ENCODE measurements at regions not wholly inside any gene's neighbourhood (a gene's known extent, or its start where the extent isn't known, plus 50 kb on each side); places are given as distances from the start of the nearest gene placed in this dataset.
"Not testable (repeated sequence)": the region's sequence is repeated elsewhere in the genome, so short reads cannot be mapped to it uniquely, and the experiment has no call there.

DNA sequence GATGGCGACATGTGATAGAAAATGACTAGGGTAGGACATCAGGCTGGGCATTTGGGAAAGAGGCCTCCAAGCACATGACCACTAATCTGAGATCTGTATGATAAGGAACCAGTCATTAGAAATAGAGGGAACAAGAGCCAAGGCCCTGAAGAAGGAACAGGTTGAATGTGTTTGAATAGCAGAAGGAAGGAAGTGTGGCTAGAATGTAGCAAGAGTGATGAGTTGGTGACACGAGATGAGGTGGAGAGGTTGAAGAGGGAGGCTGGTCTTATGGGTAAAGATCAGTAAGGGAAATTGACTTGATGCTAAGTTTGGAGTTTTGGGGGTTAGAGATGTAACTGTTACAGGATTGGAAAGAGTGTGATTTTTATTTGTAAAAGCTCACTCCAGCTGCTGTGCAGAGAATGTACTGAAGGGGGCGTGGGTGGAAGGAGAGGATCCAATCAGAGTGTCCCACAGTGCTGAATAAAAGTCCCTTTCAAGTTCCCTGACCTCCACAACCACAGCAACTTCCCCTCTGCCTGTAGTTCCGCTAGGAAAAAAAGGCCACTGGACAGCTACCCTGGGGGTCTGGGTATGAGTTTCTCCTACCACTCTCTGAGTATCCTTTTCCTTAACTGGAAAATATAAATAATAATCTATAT lies 295.0 kb downstream of the OMA1 start:
- peak; percentile 9 for DNase-seq (ENCODE audit: low read depth)

- no peak for DNase-seq (ENCODE audit: low read depth)
Observed at GRCh38 chr1:58250587-58250948, 296.0 kb downstream of the OMA1 start.

DNA sequence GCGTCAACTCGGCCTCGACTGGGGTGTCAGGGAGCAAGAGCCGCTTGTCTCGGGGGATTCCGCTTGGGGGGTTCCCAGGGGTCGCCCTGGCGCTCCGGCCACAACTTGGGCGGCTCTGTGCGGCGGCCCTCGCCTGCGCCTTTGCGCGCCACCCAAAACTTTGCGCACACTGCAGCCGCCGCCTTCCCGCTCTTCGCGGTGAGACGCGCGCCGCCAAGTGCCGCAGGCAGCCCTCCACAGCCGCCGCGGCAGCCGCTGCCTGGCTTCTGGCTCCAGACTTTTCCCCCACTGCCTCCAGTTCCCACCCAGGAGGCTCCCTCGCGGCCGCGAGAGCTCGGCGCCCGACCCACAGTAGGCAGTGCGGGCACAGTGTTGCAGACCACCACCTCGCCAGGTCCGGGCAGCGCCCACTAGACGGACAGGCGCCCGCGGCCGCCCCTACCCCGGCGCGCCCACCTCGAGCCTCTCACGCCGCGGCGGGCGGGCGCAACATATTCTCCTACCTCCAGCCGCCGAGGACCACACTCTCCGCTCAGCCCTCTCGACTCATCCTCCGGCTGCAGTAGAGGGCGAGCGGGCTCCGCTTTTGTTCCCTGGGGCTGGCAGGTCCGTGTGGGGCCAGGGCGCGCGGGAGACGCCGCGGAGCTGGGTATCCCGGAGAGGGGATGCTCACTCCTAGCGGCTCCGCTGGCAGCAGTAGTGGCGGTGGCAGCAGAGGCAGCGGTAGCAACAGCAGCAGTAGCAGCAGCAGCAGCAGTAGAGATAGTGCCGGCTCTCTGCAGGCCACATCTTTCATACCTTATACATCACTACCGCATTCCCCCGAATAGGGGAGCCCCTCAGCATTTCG lies 296.6 kb downstream of the OMA1 start:
- peak; percentile 45 for DNase-seq (ENCODE audit: low read depth)

- no peak for DNase-seq (ENCODE audit: low read depth)
Observed at GRCh38 chr1:58249388-58249736, 297.2 kb downstream of the OMA1 start.

DNA sequence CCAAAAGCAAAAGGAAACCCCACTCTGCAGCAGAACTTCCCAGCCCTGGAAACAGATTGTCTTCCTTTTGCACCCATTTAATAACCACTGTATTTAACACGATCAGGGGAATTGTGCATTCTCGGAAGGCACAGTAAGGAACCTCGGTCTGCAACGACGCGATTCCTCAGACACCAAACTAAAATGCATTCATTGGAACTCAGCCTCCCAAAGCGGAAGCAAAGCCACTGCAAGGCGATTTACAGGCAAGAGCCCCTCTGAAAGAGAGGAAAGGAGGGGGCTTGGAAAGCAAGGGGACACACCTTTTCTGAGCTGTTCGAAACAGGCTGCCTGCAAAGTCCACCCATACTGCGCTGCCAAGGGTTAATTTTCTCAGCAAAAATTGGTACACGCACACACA lies 297.7 kb downstream of the OMA1 start:
- no peak for DNase-seq (ENCODE audit: low read depth)

- no peak for DNase-seq (ENCODE audit: low read depth)
Observed at GRCh38 chr1:58248072-58248471, 298.5 kb downstream of the OMA1 start.

GRCh38 chr1:58246549-58246948 lies 300.0 kb downstream of the OMA1 start:
- DNase-seq (ENCODE audit: low read depth), result no peak

DNA sequence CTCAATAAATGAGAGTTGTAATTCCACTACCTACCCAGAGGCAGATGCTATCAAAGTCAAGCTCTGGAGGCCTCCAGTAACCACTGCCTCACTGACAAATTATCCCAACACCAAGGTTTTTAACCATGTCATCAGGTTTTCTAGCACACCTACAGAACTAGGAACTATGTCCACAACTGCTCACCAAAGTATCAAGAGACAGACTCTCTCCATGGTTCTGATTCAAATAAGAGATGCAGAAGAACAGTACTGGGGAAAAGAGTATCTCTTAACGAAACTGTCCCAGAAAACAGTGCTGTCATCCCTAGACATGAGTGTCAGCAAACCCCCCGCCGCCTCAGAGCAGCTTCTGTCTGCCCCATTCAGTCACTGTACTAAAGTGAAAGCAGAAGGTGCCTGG lies 301.7 kb downstream of the OMA1 start:
- DNase-seq (ENCODE audit: low read depth), result no peak

GRCh38 chr1:58238846-58239245 lies 307.7 kb downstream of the OMA1 start:
- no peak for DNase-seq (ENCODE audit: low read depth)

GRCh38 chr1:58233729-58234128 lies 312.8 kb downstream of the OMA1 start:
- no peak for DNase-seq (ENCODE audit: low read depth)

DNA sequence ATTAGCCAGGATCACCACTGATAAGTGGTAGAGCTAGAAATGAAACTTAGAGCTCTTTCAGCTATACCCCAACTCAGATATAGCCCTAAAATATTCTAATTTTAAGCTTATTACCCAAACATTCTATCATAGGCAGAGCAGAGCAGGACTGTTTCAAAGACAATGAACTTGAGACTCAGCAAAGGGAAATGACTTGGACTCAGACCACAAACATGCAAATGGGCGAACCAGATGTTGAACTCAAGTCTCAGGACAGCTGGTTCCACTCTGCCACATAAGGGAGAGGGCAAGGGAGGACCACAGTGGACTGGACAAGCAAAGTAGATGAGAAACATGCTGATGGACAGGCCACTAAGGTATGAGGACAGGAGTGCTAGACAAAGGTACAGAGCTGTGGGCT lies 315.3 kb downstream of the OMA1 start:
- no peak for DNase-seq (ENCODE audit: low read depth)

GRCh38 chr1:58227604-58228003 lies 318.9 kb downstream of the OMA1 start:
- DNase-seq (ENCODE audit: low read depth), result no peak

DNA sequence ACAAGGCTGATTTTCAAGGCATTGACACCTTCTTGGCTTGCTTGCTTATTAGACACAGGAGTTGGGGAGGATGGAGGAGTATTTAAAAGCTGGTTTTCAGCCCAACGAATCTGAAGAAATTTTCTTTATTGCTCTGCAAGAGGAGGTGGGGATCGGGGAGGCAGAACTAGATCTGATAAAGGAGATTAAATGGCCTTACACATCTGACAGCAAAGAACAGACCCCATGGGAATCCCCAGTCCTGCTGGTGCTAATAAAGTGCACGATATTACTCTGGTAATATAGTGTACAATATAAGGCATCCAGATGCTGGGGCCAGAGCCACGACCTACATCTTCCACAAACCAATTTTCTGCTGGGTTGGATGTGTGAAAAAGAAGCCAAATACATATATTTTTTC lies 323.0 kb downstream of the OMA1 start:
- DNase-seq (ENCODE audit: low read depth), result no peak

DNA sequence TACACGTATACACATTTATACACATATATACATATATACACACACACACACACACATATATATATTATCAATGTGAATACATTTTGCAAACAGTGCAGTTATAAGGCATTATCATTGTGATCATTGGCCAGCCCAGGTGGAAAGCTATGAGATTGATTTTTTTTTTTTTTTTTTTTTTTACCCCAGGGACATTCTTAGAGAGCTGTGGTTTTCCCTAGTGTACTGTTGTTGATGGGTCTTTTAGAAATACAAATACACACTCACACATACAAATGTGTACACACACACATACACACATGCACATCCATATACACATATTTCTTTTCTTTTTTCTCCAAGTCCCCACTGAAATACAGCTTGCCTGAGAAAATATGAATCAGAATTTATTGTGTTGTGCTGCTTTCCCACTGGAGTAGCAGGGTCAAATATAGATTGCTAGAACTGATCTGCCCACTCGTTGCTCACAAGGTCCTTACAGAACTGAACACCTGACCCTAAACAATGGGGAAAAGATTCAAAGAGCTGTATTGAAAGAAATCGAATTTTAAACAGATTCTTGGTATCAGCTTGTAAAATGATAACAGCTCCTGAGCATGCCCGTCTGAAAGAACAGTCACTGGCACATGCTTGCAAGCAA lies 325.6 kb downstream of the OMA1 start:
- no peak for DNase-seq (ENCODE audit: low read depth)

GRCh38 chr1:58216169-58216568 lies 330.4 kb downstream of the OMA1 start:
- DNase-seq (ENCODE audit: low read depth), result not testable (repeated sequence)

DNA sequence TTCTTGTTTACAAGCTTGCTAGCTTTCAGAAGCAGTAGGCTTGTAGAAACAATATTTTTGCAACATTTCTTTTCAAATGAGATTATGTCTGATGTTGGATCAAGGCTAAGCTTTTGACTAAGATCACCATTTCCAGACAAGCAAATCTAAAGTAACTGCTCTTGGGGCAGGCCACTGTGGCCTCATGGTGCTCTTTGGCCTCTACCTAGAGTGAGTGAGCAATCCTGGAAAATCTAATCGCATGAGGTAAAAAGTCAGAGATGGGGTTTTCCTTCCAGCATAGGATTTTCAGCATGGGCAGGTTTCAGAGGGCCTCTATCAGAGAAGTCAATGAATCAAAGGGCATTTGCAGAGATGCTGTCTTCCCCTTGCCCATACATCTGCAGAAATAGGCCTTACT lies 331.9 kb downstream of the OMA1 start:
- no peak for DNase-seq (ENCODE audit: low read depth)

- DNase-seq (ENCODE audit: low read depth), result no peak
Observed at GRCh38 chr1:58211869-58212268, 334.7 kb downstream of the OMA1 start.

- DNase-seq (ENCODE audit: low read depth), result no peak
Observed at GRCh38 chr1:58209575-58209974, 337.0 kb downstream of the OMA1 start.

- DNase-seq (ENCODE audit: low read depth), result no peak
Observed at GRCh38 chr1:58206749-58207148, 339.8 kb downstream of the OMA1 start.

DNA sequence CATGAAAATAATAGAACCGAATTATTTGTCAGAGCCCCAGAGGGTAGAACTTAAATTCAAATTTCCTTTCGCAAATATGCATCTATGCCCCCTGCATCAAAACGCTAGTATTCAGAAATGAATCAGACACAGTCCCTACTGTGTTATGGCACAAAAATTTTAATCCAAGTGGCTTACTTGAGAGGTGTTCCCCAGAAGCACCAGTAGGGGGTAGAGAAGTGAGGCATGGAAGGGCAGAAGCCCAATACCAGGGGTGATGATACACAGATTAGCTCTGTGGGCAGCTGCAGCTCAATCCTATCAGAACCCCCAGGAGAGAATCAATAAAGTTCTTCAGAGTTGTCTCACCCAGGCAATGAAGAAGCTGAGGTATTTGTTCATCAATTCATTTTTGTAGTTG lies 342.2 kb downstream of the OMA1 start:
- DNase-seq (ENCODE audit: low read depth), result no peak

DNA sequence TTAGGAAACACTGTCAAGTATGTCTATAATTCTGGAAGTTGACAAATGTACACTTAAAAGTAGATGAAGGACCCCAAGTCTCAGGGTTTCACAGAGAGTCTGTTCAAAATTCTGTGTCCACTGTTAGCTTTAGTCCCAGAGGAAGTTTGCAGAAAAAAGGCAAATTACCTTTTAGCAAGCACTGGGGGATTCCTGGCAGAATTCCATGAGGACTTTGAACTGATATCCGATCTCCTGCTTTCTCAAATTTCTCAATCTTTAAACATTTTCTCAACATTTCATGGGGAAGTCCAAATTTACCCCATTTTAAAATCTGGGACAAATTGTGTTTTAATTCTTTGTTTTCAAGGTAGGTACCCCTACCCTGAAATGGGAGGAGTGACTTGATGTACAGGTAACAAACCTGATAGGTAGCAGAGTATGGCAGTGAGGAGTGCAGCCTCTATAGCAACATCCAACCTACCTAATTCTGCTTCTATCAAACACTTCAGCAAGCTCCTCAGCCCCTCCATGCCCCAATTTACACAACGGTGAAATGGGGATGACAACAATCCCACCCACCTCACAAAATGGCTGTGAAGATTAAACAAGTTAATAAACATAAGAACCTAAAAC lies 344.9 kb downstream of the OMA1 start:
- DNase-seq (ENCODE audit: low read depth), result no peak

GRCh38 chr1:58200437-58200836 lies 346.1 kb downstream of the OMA1 start:
- no peak for DNase-seq (ENCODE audit: low read depth)

GRCh38 chr1:58197811-58198210 lies 348.7 kb downstream of the OMA1 start:
- DNase-seq (ENCODE audit: low read depth), result no peak
